ENCODE measurements at regions not wholly inside any gene's neighbourhood (a gene's known extent, or its start where the extent isn't known, plus 50 kb on each side); places are given as distances from the start of the nearest gene placed in this dataset.

GRCh38 chr4:13857800-13858199, 230.3 kb upstream of the BOD1L1 start:
- no peak for TF ChIP-seq CTCF (IDR thresholded peaks at IDR 0.05; ENCODE audit: insufficient read depth, low read depth, low read length, missing control alignments)
- no peak overlapping the region for H3K4me3 ChIP-seq (ENCODE audit: low read depth, low read length)
- no peak for DNase-seq (ENCODE audit: low read depth)

DNA sequence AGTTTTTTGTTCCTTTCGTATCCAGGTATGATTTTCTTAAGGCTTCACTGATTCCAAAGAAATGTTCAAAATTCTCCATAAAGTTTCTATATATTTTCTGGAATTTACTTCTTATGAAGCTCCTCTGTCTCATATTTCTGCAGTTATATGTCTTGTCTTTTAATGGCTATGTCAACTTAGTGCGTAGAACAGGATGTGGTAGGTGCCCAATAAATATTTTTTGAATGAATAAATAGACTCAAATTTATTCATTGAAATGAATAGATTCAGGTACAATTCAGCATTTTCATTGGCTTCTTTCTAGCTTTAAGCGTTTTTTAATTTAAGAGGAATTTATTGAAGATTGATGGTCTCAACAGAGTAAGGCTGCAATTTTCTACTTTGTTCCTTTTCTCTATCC, 231.9 kb upstream of the BOD1L1 start:
- DNase-seq (ENCODE audit: low read depth), result no peak
- no peak overlapping the region for H3K4me3 ChIP-seq (ENCODE audit: low read depth, low read length)
- TF ChIP-seq CTCF (IDR thresholded peaks at IDR 0.05; ENCODE audit: insufficient read depth, low read depth, low read length, missing control alignments), result no peak

DNA sequence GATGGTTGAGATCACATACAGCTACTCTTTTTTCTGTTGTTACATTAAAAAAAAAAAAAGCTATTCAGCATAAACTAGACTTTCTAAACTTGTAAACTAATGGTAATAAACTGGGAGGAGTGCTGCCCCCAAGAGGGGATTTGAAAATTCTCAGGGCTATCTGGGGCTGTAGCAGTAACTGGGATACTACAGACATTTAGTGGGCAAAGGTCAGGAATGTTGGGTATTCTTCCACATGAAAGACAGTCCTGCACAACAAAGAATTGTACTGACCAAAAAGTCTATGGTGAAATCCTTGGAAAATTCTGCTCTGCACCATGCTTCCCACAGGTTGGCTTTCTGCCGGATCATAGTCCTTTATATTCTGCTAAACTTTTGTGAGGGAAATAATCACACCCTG, 232.6 kb upstream of the BOD1L1 start:
- DNase-seq (ENCODE audit: low read depth), result no peak
- TF ChIP-seq CTCF (IDR thresholded peaks at IDR 0.05; ENCODE audit: insufficient read depth, low read depth, low read length, missing control alignments), result no peak
- no peak overlapping the region for H3K4me3 ChIP-seq (ENCODE audit: low read depth, low read length)

GRCh38 chr4:13865871-13866669, 238.5 kb upstream of the BOD1L1 start:
- DNase-seq (ENCODE audit: low read depth), result no peak
- no peak for TF ChIP-seq CTCF (IDR thresholded peaks at IDR 0.05; ENCODE audit: insufficient read depth, low read depth, low read length, missing control alignments)
- no peak overlapping the region for H3K4me3 ChIP-seq (ENCODE audit: low read depth, low read length)

GRCh38 chr4:13866881-13867280, 239.4 kb upstream of the BOD1L1 start:
- no peak for DNase-seq (ENCODE audit: low read depth)
- TF ChIP-seq CTCF (IDR thresholded peaks at IDR 0.05; ENCODE audit: insufficient read depth, low read depth, low read length, missing control alignments), result no peak
- no peak overlapping the region for H3K4me3 ChIP-seq (ENCODE audit: low read depth, low read length)

DNA sequence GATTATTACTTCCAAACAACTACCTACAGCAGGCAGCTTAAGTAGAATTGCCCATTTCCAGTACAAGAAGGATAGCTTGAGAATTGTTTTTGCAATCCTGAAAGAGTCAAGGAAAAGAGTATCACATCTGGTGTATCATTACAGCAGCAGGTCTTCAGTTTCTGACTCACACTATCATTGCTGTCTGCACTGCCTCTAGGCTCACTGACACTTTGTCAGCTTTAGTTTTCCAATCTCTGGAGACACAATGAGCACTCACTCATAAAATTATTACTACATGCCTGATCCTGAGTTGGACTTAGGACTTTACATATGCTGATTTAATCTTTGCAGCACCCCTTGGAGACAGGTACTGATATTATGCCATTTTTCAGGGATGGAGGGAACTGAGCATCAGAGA, 244.6 kb upstream of the BOD1L1 start:
- no peak for TF ChIP-seq CTCF (IDR thresholded peaks at IDR 0.05; ENCODE audit: insufficient read depth, low read depth, low read length, missing control alignments)
- no peak overlapping the region for H3K4me3 ChIP-seq (ENCODE audit: low read depth, low read length)
- DNase-seq (ENCODE audit: low read depth), result no peak

DNA sequence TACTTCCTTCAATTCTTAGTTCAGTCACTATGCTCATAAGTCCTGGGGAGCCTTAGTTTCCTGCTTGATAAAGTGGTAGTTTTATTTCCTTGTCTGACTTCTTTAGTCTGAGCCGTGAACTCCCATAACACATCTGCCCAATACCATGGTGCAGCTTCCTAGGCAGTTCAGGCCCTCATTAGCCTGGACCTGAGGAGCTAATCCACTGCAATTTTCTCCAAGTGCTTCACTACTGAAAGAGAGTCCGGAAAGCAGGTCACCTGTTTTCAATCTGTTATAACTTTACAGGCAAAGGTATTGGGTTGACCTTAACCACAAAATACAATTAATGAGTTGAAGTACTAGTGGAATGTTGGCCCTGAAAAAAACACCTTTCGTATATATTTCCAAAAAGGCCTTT, 245.4 kb upstream of the BOD1L1 start:
- TF ChIP-seq CTCF (IDR thresholded peaks at IDR 0.05; ENCODE audit: insufficient read depth, low read depth, low read length, missing control alignments), result no peak
- H3K4me3 ChIP-seq (ENCODE audit: low read depth, low read length), result no peak overlapping the region

More for the DNA sequence above, 245.4 kb upstream of the BOD1L1 start:
- no peak for DNase-seq (ENCODE audit: low read depth)

Measured in GM12865 (cell line).